DOHH2 (cell line): ENCODE measurements at regions not wholly inside any gene's neighbourhood (a gene's known extent, or its start where the extent isn't known, plus 50 kb on each side); places are given as distances from the start of the nearest gene placed in this dataset.

ENCODE experiments used
- H3F3A ChIP-seq: fragments of 200-600 bp; sonication (generic), shearing (Covaris generic); 2 replicates; pipeline ENCODE4 v1.6.0; 2016; ENCODE audit warnings: antibody characterized with exemption, mild to moderate bottlenecking; ENCODE audit not compliant: control insufficient read depth, insufficient read depth
- H3K27ac ChIP-seq: fragments of 200-600 bp; sonication (generic); 2 replicates; pipeline ENCODE4 v1.5.1; 2014; ENCODE audit warnings: low read depth, mild to moderate bottlenecking, low read length, moderate library complexity
- H3K27me3 ChIP-seq: fragments of 200-600 bp; sonication (generic); 2 replicates; pipeline ENCODE4 v1.6.1; 2014; ENCODE audit warnings: mild to moderate bottlenecking, low read length, mixed read lengths; ENCODE audit not compliant: control insufficient read depth
- H3K36me3 ChIP-seq: fragments of 200-600 bp; sonication (generic); 2 replicates; pipeline ENCODE4 v1.6.1; 2014; ENCODE audit warnings: mild to moderate bottlenecking, low read length, moderate library complexity, mixed read lengths; ENCODE audit not compliant: control insufficient read depth
- H3K4me1 ChIP-seq: fragments of 200-600 bp; sonication (generic); 2 replicates; pipeline ENCODE4 v1.6.1; 2014; ENCODE audit warnings: mild to moderate bottlenecking, low read length, mixed read lengths; ENCODE audit not compliant: control insufficient read depth
- H3K4me2 ChIP-seq: fragments of 200-600 bp; sonication (generic); 2 replicates; pipeline ENCODE4 v1.6.0; 2014; ENCODE audit warnings: mild to moderate bottlenecking, low read length, moderate library complexity
- H3K4me3 ChIP-seq: fragments of 200-600 bp; sonication (generic); 2 replicates; pipeline ENCODE4 v1.5.1; 2014; ENCODE audit warnings: mild to moderate bottlenecking, low read length, mixed read lengths
- H3K79me2 ChIP-seq: fragments of 200-600 bp; sonication (generic); 2 replicates; pipeline ENCODE4 v1.6.1; 2014; ENCODE audit warnings: mild to moderate bottlenecking, low read length, mixed read lengths; ENCODE audit not compliant: control insufficient read depth
- H3K9me2 ChIP-seq: fragments of 200-600 bp; sonication (generic); replicated peaks from 2 replicates; pipeline ENCODE4 v1.6.1; 2014; ENCODE audit warnings: mild to moderate bottlenecking, low read length, mixed read lengths; ENCODE audit not compliant: control insufficient read depth
- H3K9me3 ChIP-seq: fragments of 200-600 bp; sonication (generic); 2 replicates; pipeline ENCODE4 v1.6.1; 2014; ENCODE audit warnings: antibody characterized with exemption, low read length, mixed read lengths; ENCODE audit not compliant: control insufficient read depth, insufficient read depth
- H4K20me1 ChIP-seq: fragments of 200-600 bp; sonication (generic); 2 replicates; pipeline ENCODE4 v1.6.0; 2014; ENCODE audit warnings: low read depth, mild to moderate bottlenecking, antibody characterized with exemption, low read length, moderate library complexity; ENCODE audit not compliant: control insufficient read depth, insufficient read depth
- CTCF ChIP-seq: fragments of 200-600 bp; sonication (generic); IDR thresholded peaks from one replicate; pipeline ENCODE4 v1.5.1; 2014; ENCODE audit warnings: antibody characterized with exemption, mild to moderate bottlenecking, low read depth, low read length; ENCODE audit not compliant: poor library complexity, severe bottlenecking
- EZH2phosphoT487 ChIP-seq: fragments of 200-600 bp; sonication (generic); IDR thresholded peaks from 2 replicates; pipeline ENCODE4 v1.6.1; 2017; ENCODE audit warnings: borderline replicate concordance, mild to moderate bottlenecking, antibody characterized with exemption, low read length, moderate library complexity, mixed read lengths

- no peaks in the 10 kb centered on the region for H4K20me1 ChIP-seq
- no peaks in the 10 kb centered on the region for H3K36me3 ChIP-seq
- H3F3A ChIP-seq: no peaks in the 10 kb centered on the region
- H3K27me3 ChIP-seq: 0 out of 2 replicates have a peak, but pooled peaks cover 2% of the 10 kb centered on the region
- no peaks in the 10 kb centered on the region for H3K79me2 ChIP-seq
- TF ChIP-seq EZH2phosphoT487: no peak
- TF ChIP-seq CTCF: no peak
- H3K27ac ChIP-seq: no peak overlapping the region
- no peaks in the 10 kb centered on the region for H3K9me2 ChIP-seq
- no peak overlapping the region for H3K4me3 ChIP-seq
- H3K4me1 ChIP-seq: no peaks in the 10 kb centered on the region
- no peaks in the 10 kb centered on the region for H3K9me3 ChIP-seq
- H3K4me2 ChIP-seq: no peak overlapping the region
These were observed 49.9 kb upstream of the TMEM26 start for GRCh38 chr10:61503051-61503450.
